Right lobe of liver (tissue), 6 donors: ENCODE measurements at regions not wholly inside any gene's neighbourhood (a gene's known extent, or its start where the extent isn't known, plus 50 kb on each side); places are given as distances from the start of the nearest gene placed in this dataset.

Source experiments
- ATAC-seq, 4 donors: fragments of 200-7000 bp; cut with Tn5 transposase; one replicate each; pipeline ENCODE4 v1.9.1; 2020; ENCODE audit warnings: mild to moderate bottlenecking in 4 of 4, moderate library complexity in 4 of 4
- DNase-seq, 3 donors: peaks; one replicate each; pipeline ENCODE4 v3.0.0-alpha.2; 2020
- H3K27ac ChIP-seq, 3 donors: fragments of 200-600 bp; one replicate each; pipeline ENCODE4 v1.8.0; 2022
- H3K27me3 ChIP-seq, 2 donors: fragments of 200-600 bp; one replicate each; pipeline ENCODE4 v1.8.0; 2022
- H3K36me3 ChIP-seq, 4 donors: fragments of 200-600 bp; sonication (generic) in 1 of 4; one replicate each; pipeline versions ENCODE4 v1.5.1 to v1.8.0; 2017 to 2022; ENCODE audit warnings: control low read depth in 1 of 4
- H3K4me1 ChIP-seq, 4 donors: fragments of 200-600 bp; sonication (generic) in 1 of 4; one replicate each; pipeline versions ENCODE4 v1.5.1 to v1.8.0; 2017 to 2022; ENCODE audit warnings: control low read depth in 1 of 4
- H3K4me3 ChIP-seq, 3 donors: fragments of 200-600 bp; one replicate each; pipeline ENCODE4 v1.8.0; 2022
- H3K9me3 ChIP-seq, 4 donors: fragments of 200-600 bp; sonication (generic) in 1 of 4; one replicate each; pipeline versions ENCODE4 v1.5.1 to v1.8.0; 2017 to 2022; ENCODE audit warnings: control low read depth in 1 of 4
- POLR2A ChIP-seq: fragments of 450-650 bp; IDR thresholded peaks from one replicate; pipeline ENCODE4 v1.6.1; 2017; ENCODE audit warnings: antibody characterized with exemption, mild to moderate bottlenecking
- WGBS: methylation state at CpG from one replicate; pipeline ENCODE4 v1.1.6; 2018; ENCODE audit warnings: low coverage, low lambda C conversion rate; ENCODE audit not compliant: insufficient coverage; ENCODE audit errors: missing lambda C conversion rate; 5-methylcytosine and 5-hydroxymethylcytosine counted together
- intact Hi-C, 2 donors: fragments of 100-400 bp; cut with DNase I; formaldehyde crosslinking; loops; one replicate each; pipeline versions ENCODE4 v1.11.2 to v1.14.1; 2022
- TF ChIP-seq, protein P1 (sequence below), 4 donors: fragments of 200-600 bp in 3 of 4; fragments of 450-650 bp in 1 of 4; IDR thresholded peaks; one replicate each; pipeline versions ENCODE4 v1.5.1 to v1.8.0; 2016 to 2022; ENCODE audit warnings: antibody characterized with exemption in 4 of 4, mild to moderate bottlenecking in 2 of 4
- donor health status: DM: no; HTN: yes; CAD: no.
- donor health status: DM: no; HTN: no; CAD: no.
- donor health status: DM: no; HTN: no; CAD: no.
- donor health status: DM: no; HTN: yes; CAD: no.
- donor health status: DM: no; HTN: yes; CAD: no.

DNA sequence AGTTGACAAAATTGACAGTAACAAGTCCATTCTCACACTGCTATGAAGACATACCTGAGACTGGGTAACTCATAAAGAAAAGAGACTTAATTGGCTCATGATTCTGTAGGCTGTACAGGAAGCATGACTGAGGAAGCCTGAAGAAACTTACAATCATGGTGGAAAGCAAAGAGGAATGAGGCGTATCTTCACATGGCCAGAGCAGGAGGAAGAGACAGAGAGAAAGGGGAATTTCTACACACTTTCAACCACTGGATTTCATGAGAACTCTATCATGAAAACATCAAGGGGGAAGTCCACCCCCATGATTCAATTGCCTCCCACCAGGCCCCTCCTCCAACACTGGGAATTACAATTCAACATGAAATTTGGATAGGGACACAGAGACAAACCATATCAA lies 758.4 kb upstream of the SLITRK1 start:
- TF ChIP-seq, protein P1, sequence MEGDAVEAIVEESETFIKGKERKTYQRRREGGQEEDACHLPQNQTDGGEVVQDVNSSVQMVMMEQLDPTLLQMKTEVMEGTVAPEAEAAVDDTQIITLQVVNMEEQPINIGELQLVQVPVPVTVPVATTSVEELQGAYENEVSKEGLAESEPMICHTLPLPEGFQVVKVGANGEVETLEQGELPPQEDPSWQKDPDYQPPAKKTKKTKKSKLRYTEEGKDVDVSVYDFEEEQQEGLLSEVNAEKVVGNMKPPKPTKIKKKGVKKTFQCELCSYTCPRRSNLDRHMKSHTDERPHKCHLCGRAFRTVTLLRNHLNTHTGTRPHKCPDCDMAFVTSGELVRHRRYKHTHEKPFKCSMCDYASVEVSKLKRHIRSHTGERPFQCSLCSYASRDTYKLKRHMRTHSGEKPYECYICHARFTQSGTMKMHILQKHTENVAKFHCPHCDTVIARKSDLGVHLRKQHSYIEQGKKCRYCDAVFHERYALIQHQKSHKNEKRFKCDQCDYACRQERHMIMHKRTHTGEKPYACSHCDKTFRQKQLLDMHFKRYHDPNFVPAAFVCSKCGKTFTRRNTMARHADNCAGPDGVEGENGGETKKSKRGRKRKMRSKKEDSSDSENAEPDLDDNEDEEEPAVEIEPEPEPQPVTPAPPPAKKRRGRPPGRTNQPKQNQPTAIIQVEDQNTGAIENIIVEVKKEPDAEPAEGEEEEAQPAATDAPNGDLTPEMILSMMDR (IDR thresholded peaks at IDR 0.05), result no peak
- no peak for TF ChIP-seq POLR2A
- no peaks in the 10 kb centered on the region for H3K9me3 ChIP-seq
- H3K4me3 ChIP-seq, result no peak overlapping the region
- H3K36me3 ChIP-seq, result no peaks in the 10 kb centered on the region
- 75% methylated on average over 1 of the region's 1 CpG for WGBS
- no peak for ATAC-seq
- intact Hi-C loops, result no loop called here
- H3K27me3 ChIP-seq, result no peaks in the 10 kb centered on the region
- DNase-seq, result no peak
- no peaks in the 10 kb centered on the region for H3K4me1 ChIP-seq
- H3K27ac ChIP-seq, result no peak overlapping the region

GRCh38 chr13:84630476-84630875 lies 748.2 kb upstream of the SLITRK1 start:
- DNase-seq, result no peak
- TF ChIP-seq POLR2A, result no peak
- TF ChIP-seq, protein P1 (IDR thresholded peaks at IDR 0.05), result no peak
- 79% methylated on average over 3 of the region's 3 CpGs for WGBS
- Histone ChIP-seq H3K9me3 (no peaks in the 10 kb centered on the region), H3K4me1 (no peaks in the 10 kb centered on the region), H3K36me3 (no peaks in the 10 kb centered on the region), H3K4me3 (no peak overlapping the region), H3K27ac (no peak overlapping the region), H3K27me3 (no peaks in the 10 kb centered on the region)
- intact Hi-C loops, result no loop called here
- no peak for ATAC-seq

- TF ChIP-seq, protein P1 (IDR thresholded peaks at IDR 0.05), result no peak
- TF ChIP-seq POLR2A, result no peak
Measured at GRCh38 chr13:84616864-84617263, 734.6 kb upstream of the SLITRK1 start.

GRCh38 chr13:84609716-84610115 lies 727.4 kb upstream of the SLITRK1 start:
- Histone ChIP-seq H3K36me3 (no peaks in the 10 kb centered on the region), H3K4me1 (no peaks in the 10 kb centered on the region), H3K4me3 (no peak overlapping the region), H3K27ac (no peak overlapping the region), H3K27me3 (no peaks in the 10 kb centered on the region), H3K9me3 (no peaks in the 10 kb centered on the region)
- intact Hi-C loops, result no loop called here
- DNase-seq (no peak), ATAC-seq (no peak)
- TF ChIP-seq POLR2A, result no peak
- TF ChIP-seq, protein P1 (IDR thresholded peaks at IDR 0.05), result no peak
- WGBS, result 40% methylated on average over 1 of the region's 1 CpG

More at GRCh38 chr13:84616864-84617263, 734.6 kb upstream of the SLITRK1 start:
- DNase-seq (no peak), ATAC-seq (no peak)
- intact Hi-C loops, result no loop called here
- Histone ChIP-seq H3K27ac (no peak overlapping the region), H3K4me3 (no peak overlapping the region), H3K4me1 (no peaks in the 10 kb centered on the region), H3K36me3 (no peaks in the 10 kb centered on the region), H3K9me3 (no peaks in the 10 kb centered on the region), H3K27me3 (no peaks in the 10 kb centered on the region)
